ENCODE measurements at regions not wholly inside any gene's neighbourhood (a gene's known extent, or its start where the extent isn't known, plus 50 kb on each side); places are given as distances from the start of the nearest gene placed in this dataset.
"Not testable (repeated sequence)": the region's sequence is repeated elsewhere in the genome, so short reads cannot be mapped to it uniquely, and the experiment has no call there.

DNA sequence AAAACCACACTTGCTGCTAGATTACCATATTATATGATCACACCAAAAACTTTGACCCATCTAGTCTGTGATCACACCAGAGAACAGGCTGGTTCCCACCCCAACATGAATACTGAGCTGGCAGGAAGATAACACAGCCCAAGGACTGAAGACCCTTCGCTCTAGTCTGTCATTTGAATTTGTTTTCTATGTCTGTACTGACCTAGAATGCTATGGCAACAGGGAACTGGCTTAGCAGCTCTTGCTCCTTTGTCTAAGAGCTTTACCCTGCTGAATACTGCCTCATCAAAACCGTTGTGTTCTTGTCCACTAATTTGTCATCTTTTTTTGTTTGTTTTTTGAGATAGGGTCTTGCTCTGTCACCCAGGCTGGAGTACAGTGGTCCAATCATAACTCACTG, 420.4 kb downstream of the AASDHPPT start:
- DNase-seq (ENCODE audit: low spot score), result no peak

DNA sequence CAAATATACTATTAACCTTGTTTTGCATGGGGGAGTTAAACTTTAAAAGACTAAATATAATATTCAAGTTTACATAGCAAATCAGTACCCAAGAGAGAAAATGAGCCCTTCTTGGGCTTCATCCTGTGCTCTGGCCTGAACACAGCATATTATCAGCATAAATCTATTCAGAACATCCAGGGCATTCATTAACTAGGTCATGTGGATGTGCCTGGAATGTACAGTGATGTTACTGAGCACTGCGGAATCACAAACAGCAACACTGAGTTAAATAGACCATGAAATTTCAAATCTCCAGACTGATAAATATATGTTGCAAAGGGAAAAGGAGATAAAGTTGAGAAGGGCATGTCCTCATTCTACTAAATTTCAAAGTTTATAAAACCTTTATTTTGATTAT, 426.4 kb downstream of the AASDHPPT start:
- DNase-seq (ENCODE audit: low spot score), result no peak

DNA sequence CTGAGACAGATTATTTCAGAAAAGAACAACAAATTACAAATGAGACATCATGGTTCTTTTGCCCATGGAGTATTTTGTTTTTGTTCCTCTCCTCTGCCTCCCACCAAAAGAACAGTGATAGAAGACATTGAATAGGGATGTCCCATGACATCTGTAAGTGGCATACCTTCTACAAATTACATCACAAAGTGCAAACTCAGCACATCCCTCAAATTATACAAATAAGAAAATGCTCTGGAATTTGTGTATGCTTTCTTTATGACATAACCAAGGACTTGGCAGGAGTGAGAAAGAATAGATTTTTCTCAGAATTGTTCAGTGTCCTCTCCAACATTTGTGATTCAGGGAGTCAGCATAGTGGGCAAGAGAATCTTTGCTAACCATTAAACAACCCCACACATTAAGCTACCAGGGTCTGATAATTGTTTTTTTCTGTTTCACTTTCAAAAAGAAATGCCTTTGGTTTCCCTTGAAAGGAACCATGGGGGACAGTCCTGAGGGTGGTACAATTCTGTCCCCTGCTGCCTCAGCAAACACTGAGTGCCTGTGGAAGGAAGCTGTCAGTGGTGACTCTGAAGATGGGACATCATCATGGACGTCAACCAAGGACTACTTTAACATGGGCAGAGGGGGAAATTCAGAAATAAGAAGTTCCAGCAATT, 430.3 kb downstream of the AASDHPPT start:
- no peak for DNase-seq (ENCODE audit: low spot score)

DNA sequence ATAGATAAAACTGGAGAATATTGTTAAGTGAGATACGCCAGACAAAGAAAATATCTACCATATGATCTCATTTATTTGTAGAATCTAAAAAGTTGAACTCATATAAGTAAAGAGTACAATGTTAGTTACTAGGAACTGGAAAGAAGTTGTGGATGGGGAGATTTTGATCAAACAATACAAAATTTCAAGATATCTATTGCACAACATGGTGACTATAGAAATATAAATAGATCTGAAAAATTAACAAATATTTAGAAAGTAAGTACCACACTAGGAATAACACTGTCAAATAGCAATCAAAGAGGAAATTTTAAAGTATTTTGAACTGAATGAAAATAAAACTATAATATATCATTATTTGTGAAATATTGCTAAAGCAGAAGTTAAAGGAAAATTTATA, 437.2 kb downstream of the AASDHPPT start:
- DNase-seq (ENCODE audit: low spot score), result no peak

DNA sequence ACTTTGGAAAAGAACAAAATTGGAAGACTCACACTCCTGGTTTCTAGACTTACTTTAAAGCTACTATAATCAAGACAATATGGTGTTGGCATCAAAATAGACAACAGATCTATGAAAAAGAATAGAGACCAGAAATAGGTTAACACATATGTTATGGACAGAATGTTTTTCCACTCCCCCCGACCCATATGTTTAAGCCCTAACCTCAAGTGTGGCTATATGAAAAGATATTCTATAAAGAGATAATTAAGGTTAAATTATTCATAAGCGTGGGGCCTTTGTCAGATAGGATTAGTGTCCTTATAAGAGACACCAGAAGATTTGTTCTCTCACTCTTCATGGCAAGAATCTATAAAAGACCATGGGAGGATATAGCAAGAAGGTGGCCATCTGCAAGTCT, 440.0 kb downstream of the AASDHPPT start:
- DNase-seq (ENCODE audit: low spot score), result no peak

DNA sequence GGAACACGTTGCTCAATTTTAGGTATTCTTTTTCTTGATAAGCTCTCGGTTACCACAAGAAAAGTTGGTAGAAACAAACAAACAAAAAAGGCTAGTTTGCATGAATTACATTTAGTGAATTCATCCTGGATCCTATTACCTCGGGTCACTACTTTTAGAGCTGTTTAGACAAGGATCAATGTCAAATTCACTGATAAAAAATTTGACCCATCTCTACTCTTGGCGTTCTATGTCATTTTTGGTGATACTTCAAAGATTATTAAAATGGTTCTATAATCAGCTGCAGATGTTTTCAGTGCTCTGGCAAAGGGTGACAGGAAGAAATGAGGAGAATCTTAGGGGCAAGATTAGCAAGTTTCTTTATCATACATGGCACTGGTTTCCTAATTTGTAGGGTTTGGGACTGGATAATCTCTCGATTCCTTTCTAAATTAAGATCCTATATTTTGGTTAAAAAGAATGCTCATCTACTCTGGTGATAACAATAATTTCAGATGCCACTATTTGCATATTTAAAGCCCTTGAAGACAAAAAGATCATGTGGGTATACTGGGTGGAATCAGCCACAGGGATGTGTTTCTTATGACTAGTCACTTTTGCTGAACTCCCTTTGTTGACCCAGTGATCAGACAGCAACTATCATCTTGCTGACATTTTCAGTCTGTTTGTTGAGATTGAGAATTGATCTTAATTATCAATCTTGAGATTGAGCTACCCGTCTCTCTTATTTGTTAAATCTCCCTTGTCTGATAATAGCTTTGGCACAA, 442.9 kb downstream of the AASDHPPT start:
- DNase-seq (ENCODE audit: low spot score), result no peak

DNA sequence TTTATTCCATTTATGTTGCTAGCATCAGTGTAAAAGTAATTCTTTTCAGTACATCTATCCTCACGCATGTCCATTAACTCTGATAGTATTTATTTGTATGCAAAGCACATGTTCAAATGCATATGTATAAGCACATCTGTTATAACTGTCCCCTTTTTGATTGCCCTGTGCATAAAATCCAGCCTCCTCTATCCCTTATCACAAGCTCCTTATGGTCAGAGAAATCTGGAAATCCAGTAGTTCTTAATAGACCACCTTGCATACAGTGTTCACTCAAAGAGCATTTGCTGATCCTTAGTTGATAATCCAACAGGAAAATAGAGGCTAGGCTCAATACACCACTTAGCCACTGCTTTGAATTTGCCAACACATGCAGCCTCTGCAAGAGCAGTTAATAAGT, 443.5 kb downstream of the AASDHPPT start:
- no peak for DNase-seq (ENCODE audit: low spot score)

DNA sequence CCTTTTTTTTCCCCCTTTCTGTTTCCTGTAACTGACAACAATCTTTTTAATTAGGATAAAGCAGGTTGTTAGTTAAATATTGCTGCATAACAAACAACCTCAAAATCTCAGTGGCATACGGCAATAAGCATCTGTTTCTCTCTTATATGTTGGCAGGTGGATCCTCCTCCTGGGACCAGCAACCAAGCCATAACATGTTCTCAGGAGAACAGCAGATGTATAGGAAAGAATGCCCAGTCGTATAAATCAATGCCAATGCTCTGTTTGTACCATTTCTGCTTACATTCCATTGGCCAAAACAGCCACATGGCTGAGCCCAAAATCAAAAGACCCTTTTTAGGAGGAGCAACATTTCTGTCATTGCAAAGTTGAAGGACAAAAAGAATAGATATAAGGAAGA, 445.7 kb downstream of the AASDHPPT start:
- no peak for DNase-seq (ENCODE audit: low spot score)

DNA sequence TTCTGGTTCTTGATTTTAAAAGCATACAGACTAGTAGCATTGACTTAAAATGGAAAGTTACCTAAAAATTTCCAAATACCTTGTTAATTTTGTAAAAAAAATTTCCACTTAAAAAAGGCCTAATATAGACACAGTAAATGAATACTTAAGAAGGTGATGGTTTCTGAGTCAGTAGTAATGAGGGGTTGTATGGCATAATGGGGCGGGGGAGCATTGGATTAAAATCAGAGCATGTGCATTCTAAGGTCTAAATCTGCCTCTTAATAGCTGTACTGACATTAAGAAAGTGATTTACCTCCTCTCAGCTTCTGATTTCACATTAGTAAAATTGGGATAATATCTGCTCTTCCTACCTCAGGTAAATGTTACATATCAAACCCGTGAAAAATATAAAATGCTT, 446.5 kb downstream of the AASDHPPT start:
- DNase-seq (ENCODE audit: low spot score), result no peak

DNA sequence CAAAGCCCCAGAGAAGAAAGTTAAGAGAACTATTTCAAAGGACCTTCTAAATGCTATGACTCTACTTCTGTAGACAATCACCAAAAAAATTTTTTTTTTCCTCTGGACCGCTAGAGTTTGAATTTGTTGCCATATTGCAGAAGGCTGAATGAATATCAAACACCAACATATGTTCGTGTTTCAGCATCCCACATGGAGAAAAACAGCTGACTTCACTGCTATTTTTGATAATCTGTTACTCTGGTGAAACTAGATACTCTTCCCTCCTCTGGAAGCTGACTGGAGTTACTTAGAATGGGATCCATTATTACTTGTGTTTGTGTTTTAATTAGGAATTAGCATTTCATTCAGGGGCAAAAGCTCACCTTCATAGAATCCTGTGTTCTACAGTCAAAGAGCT, 447.0 kb downstream of the AASDHPPT start:
- DNase-seq (ENCODE audit: low spot score), result no peak

DNA sequence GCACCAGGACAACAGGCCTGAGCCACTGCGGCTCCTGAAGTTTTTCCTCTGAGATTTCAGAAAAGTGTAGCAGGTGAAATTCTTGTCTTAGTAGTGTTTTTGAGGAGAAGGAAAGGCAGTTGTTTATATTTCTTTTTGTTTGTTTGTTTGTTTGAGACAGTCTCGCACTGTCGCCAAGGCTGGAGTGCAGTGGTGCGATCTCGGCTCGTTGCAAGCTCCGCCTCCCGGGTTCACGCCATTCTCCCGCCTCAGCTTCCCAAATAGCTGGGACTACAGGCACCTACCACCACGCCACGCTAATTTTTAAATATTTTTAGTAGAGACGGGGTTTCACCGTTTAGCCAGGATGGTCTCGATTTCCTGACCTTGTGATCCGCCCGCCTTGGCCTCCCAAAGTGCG, 454.2 kb downstream of the AASDHPPT start:
- DNase-seq (ENCODE audit: low spot score), result not testable (repeated sequence)

DNA sequence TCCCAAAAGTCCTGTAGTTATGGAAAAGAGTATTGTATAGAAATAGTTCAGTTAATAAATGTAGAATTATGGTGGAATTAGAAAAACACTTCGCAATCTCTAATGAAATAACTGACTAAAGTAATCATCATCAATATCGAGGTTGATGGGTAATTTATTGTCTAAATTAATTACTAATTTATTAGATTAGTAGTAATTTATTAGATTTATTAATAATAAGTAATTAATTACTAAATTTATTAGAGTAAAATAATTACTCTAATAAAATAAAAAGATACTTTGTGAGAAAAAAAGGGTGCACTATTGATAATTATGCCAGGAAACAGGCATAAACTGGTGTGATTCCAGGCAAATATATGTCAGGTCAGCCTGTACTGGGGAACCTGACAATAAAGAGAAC, 455.6 kb downstream of the AASDHPPT start:
- DNase-seq (ENCODE audit: low spot score), result no peak

DNA sequence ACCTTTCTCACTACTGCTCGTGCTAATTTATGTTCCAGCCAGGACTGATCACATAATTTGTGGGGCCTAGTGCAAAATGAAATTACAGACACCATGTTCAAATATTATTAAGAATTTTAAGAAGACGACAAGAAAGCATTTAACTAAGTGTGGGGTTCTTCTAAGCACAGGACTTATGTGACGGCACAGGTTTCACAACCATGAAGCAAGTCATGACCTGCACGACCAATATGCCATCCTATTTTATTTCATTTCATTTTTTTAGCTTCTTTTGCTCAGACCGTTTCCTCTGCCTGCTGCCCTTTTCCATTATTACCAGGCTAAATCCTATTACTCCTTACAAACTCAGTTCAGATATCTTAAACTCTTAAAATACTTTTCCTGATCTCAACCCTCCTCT, 462.5 kb downstream of the AASDHPPT start:
- DNase-seq (ENCODE audit: low spot score), result no peak

DNA sequence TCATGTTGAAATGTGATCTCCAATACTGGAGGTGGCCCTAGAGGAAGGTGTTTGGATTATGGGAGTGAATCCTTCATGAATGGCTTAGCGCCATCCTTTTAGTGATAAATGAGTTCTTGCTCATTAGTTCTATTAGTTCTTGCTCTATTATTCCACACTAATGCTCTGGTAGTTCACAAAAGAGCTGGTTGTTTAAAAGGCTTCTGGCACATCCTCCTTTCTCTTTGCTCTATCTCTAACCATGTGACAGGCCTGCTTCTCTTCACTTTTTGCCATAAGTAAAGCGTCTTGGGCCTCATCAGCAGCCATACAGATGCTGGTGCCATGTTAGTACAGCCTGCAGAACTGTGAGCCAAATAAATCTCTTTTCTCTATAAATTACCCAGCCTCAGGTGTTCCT, 469.9 kb downstream of the GUCY1A2 start:
- DNase-seq (ENCODE audit: low spot score), result no peak

DNA sequence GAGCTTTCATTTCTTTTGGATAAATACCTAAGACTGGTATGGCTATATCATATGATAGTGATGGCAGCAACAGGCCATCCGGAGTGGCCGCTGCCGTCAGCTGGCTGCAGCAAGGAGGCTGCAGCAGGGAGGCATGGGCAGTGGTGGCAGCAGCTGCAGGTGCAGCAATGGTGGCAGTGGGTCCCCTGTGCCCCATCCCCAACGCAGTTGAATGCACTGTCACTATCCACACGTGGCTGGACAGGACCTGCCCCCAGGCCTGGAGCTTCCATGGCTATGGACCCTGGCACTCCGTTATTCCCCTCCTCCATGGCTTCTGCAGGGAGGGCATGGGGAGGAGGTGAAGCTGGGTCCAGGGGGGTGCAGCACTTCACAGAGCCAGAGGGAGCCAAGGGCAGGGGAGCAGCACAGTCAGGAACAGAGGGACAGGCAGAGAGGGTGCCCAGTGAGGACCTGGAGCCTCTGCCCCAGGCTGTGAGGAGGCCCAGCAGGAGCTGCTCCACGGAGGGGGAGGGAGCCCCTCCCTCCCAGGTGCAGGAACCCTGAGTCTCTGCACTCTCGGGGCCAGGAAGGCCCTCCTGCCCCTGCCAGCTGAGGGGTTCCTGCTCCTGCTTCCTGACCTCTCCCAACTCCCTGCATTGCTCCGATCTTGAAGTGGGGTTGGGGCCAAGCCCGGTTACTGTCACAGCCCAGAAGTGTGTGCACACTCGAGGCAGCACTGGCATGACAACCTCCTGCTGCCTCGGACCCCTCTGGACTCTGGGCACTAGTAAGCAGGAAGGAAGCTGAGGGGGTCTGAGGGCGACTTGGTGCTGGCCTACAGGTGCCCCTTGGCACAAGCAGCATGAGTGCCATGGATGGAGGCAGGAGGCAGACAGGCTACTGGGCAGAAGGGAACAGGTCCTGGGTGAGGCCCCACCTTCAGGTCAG, 466.3 kb downstream of the GUCY1A2 start:
- DNase-seq (ENCODE audit: low spot score), result no peak

DNA sequence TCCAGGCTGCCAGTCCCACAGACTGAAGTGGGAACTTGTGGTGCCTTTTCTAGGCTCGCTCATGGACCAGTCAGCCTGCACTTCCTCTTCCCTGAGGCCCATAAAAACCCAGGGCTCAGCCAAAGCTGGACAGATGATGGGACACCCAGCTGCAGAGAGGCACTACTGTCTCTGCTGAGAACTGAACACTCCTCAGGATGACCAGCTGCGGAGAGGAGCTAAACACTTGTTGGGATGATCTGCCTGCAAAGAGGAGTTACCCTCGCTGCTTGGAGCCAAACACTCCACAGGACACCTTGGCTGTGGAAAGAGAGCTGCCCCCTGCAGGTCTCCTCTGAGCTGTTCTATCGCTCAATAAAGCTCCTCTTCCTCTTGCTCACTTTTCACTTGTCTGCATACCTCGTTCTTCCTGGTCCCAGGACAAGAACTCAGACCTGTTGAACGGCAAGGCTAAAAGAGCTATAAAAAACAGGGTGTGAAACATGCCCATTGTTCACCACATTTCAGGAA, 465.5 kb downstream of the GUCY1A2 start:
- no peak for DNase-seq (ENCODE audit: low spot score)

DNA sequence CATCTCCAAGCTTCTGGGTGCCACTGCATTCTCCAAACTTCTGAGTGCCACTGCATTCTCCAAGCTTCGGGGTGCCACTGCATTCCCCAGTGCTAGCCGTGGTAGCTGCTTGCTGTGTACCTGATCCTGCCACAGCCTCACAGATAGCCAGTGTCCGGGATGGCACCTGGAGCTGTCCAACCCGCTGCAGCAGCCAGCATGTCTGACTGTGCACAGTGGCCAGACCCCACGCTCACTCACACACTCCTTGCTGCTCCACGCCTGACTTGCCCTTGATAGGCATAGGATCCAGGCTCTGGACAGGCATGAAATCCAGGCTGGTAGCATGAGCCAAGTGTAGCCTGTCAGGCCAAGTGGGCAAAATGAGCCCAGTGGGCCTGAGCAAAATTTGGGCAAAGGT, 465.0 kb downstream of the GUCY1A2 start:
- no peak for DNase-seq (ENCODE audit: low spot score)

DNA sequence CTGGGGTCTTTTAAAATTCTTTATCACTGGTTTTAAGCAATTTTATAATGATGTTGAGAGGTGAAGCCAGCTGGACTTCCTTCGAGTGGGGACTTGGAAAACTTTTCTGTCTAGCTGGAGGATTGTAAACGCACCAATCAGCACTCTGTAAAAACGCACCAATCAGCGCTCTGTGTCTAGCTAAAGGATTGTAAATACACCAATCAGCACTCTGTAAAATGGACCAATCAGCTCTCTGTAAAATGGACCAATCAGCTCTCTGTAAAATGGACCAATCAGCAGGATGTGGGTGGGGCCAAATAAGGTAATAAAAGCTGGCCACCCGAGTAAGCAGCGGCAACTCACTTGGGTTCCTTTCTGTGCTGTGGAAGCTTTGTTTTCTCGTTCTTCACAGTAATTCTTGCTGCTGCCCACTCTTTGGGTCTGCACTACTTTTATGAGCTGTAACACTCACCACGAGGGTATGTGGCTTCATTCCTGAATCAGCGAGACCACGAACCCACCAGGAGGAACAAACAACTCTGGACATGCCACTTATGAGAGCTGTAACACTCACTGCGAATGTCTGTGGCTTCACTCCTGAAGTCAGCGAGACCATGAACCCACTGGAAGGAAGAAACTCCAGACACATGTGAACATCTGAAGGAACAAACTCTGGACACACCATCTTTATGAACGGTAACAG, 462.6 kb downstream of the GUCY1A2 start:
- not testable (repeated sequence) for DNase-seq (ENCODE audit: low spot score)

DNA sequence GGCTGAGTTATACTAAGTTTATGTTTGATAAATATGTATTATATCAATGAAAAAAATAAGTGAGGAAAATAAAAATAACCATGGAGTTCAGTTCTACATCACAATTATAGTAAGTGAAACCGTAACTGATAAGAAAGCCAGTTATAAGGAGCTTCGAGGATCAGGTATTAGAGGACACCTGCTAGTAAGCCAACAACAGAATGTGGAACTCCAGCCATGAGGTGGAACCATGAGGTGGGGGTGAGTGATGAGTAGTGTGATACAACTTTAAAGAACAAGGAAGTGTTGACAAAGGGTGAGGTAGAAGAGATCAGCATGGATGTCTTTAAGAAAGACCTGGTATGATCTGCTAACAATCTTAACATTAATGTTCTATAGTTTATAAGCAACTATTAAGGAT, 452.9 kb downstream of the GUCY1A2 start:
- no peak for DNase-seq (ENCODE audit: low spot score)

DNA sequence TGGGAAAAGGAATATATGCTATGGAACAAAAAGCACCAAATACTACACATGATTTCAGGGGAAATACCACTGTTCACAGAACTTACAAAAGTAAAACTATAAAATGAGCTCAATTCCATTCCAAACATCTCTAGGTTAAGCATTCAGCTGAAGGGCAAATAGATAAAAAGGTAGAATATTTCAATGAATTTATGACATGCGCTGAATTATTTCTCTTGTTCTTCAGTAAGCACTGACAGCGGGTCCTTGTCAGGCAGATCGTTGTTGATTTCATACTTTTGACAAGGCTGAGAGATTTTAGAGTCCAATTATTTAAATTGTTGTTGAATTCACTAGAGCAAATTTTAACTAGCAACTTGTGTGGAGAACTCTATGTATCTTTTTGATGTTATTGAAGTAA, 449.6 kb downstream of the GUCY1A2 start:
- no peak for DNase-seq (ENCODE audit: low spot score)

DNA sequence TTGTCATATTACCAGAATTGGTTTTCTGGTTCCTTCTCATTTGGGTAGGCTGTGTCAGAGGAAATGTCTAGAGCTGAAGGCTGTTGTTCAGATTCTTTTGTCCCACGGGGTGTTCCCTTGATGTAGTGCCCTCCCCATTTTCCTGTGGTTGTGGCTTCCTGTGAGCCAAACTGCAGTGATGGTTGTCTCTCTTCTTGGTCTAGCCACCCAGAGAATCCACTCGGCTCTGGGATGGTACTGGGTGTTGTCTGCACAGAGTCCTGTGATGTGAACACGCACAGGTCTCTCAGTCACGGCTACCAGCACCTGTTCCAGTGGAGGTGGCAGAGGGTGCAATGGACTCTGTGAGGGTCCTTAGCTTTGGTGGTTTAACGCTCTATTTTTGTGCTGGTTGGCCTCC, 440.9 kb downstream of the GUCY1A2 start:
- not testable (repeated sequence) for DNase-seq (ENCODE audit: low spot score)

DNA sequence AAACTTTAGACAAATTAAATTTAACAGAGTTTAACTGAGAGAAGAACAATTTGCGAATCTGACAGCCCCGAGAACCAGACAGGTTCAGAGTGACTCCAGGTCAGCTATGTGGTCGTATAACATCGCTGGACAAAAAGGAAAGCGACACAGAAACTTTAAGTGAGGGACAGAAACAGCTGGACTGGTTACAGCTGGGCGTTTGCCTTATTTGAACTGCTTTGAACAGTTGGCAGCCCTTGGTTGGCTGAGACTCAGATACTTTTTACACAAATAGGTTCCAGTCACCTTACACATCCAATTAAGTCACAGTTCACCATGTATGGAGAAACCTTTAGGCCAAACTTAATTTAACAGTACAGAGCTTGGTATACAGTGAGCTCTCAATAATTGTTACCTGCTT, 436.9 kb downstream of the GUCY1A2 start:
- DNase-seq (ENCODE audit: low spot score), result no peak

All from SW480 (cell line).